ENCODE measurements at regions not wholly inside any gene's neighbourhood (a gene's known extent, or its start where the extent isn't known, plus 50 kb on each side); places are given as distances from the start of the nearest gene placed in this dataset.

DNA sequence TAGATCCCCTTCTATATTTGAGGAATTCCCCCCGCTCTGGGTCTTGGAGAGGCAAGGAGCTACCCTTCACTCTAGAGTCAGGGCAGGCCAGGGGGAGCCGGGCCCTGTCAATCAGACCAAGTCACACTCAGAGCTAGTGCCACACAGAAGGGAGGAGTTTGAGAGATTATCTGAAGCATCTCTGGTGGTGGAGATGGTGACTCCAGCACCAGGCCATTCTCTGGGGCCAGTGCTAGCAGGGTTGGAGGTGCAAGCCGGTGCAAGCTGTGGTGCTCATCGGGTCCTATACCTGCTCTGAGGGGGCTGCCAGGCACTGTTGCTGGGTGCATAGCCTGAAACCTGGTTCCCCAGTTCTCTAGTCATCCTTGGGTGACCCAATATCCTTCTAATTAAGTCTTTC, 201.2 kb downstream of the COPRS start:
- TF ChIP-seq FOXK2 (IDR thresholded peaks at IDR 0.05) (no peak), HDGF (IDR thresholded peaks at IDR 0.05; ENCODE audit: borderline replicate concordance) (no peak), L3MBTL2 (conservative IDR thresholded peaks at IDR 0.05) (no peak), BHLHE40 (IDR thresholded peaks at IDR 0.05; ENCODE audit: borderline replicate concordance) (no peak), SP1 (IDR thresholded peaks at IDR 0.05) (no peak), SUZ12 (IDR thresholded peaks at IDR 0.05) (no peak)

Data from HEK293T (cell line).